Naive B cell (primary cell): ENCODE measurements at regions not wholly inside any gene's neighbourhood (a gene's known extent, or its start where the extent isn't known, plus 50 kb on each side); places are given as distances from the start of the nearest gene placed in this dataset.
A peak's percentile ranks its signal among the peaks of the same experiment; 100 is the strongest.

Experiments used
- ATAC-seq, 2 donors: fragments of 150-1000 bp; cut with Tn5 transposase; 2 replicates each; pipeline ENCODE4 v1.10.0; 2021; ENCODE audit warnings: low read depth in 2 of 2, mild to moderate bottlenecking in 2 of 2, moderate library complexity in 2 of 2
- DNase-seq: peaks from one replicate; pipeline ENCODE4 v3.0.0; 2022
- H3K27ac Mint-ChIP-seq, 6 donors: one replicate each; pipeline ENCODE4 v1.8.0; 2020 to 2022; ENCODE audit warnings: mild to moderate bottlenecking in 6 of 6, mixed read lengths in 6 of 6, moderate library complexity in 5 of 6, inconsistent platforms in 2 of 6
- H3K27me3 Mint-ChIP-seq, 3 donors: one replicate each; pipeline ENCODE4 v1.8.0; 2021 to 2022; ENCODE audit warnings: mixed read lengths in 3 of 3, mild to moderate bottlenecking in 1 of 3
- H3K36me3 Mint-ChIP-seq, 2 donors: one replicate each; pipeline ENCODE4 v1.8.0; 2020 to 2022; ENCODE audit warnings: mixed read lengths in 2 of 2, inconsistent platforms in 1 of 2, mild to moderate bottlenecking in 1 of 2
- H3K4me1 Mint-ChIP-seq, 3 donors: one replicate each; pipeline ENCODE4 v1.8.0; 2020 to 2022; ENCODE audit warnings: mixed read lengths in 3 of 3, inconsistent platforms in 1 of 3, mild to moderate bottlenecking in 1 of 3, moderate library complexity in 1 of 3
- H3K4me3 Mint-ChIP-seq, 8 donors: one replicate each; pipeline ENCODE4 v1.8.0; 2020 to 2022; ENCODE audit warnings: mild to moderate bottlenecking in 8 of 8, mixed read lengths in 8 of 8, moderate library complexity in 8 of 8, inconsistent platforms in 2 of 8
- H3K9me3 Mint-ChIP-seq, 7 donors: one replicate each; pipeline ENCODE4 v1.8.0; 2020 to 2022; ENCODE audit warnings: mixed read lengths in 7 of 7, mild to moderate bottlenecking in 5 of 7, inconsistent platforms in 2 of 7, moderate library complexity in 1 of 7

GRCh38 chr11:109480251-109480650 lies 58.3 kb downstream of the C11orf87 start:
- no peak for DNase-seq
- ATAC-seq: no peak
- Mint-ChIP-seq H3K9me3 (peaks cover 0 to 8% (median 4%) of the 10 kb centered on the region in 7 donors), H3K36me3 (no peaks in the 10 kb centered on the region), H3K4me3 (no peak overlapping the region), H3K4me1 (no peaks in the 10 kb centered on the region), H3K27me3 (no peaks in the 10 kb centered on the region), H3K27ac (no peak overlapping the region)

GRCh38 chr11:109486129-109486528 lies 64.1 kb downstream of the C11orf87 start:
- Mint-ChIP-seq H3K36me3 (no peaks in the 10 kb centered on the region), H3K27me3 (no peaks in the 10 kb centered on the region), H3K4me3 (no peak overlapping the region), H3K4me1 (no peaks in the 10 kb centered on the region), H3K27ac (no peak overlapping the region), H3K9me3 (peaks cover 0 to 14% (median 3%) of the 10 kb centered on the region in 7 donors)
- no peak for ATAC-seq
- DNase-seq: no peak

- no peak overlapping the region for H3K4me3 Mint-ChIP-seq
- DNase-seq (no peak), ATAC-seq (no peak)
- H3K27me3 Mint-ChIP-seq: no peaks in the 10 kb centered on the region
- H3K36me3 Mint-ChIP-seq: no peaks in the 10 kb centered on the region
- no peak overlapping the region for H3K27ac Mint-ChIP-seq
- no peaks in the 10 kb centered on the region for H3K4me1 Mint-ChIP-seq
- peaks cover 0 to 17% (median 3%) of the 10 kb centered on the region in 7 donors for H3K9me3 Mint-ChIP-seq
These were observed 69.1 kb downstream of the C11orf87 start for GRCh38 chr11:109490953-109491635.

GRCh38 chr11:109506115-109506514 lies 84.1 kb downstream of the C11orf87 start:
- peaks cover 0 to 1% (median 0%) of the 10 kb centered on the region in 7 donors for H3K9me3 Mint-ChIP-seq
- H3K27me3 Mint-ChIP-seq: no peaks in the 10 kb centered on the region
- no peak overlapping the region for H3K27ac Mint-ChIP-seq
- ATAC-seq (no peak), DNase-seq (no peak)
- no peaks in the 10 kb centered on the region for H3K36me3 Mint-ChIP-seq
- H3K4me3 Mint-ChIP-seq: no peak overlapping the region
- H3K4me1 Mint-ChIP-seq: no peaks in the 10 kb centered on the region

GRCh38 chr11:109507331-109507730 lies 85.3 kb downstream of the C11orf87 start:
- H3K4me3 Mint-ChIP-seq: no peak overlapping the region

GRCh38 chr11:109507836-109508561 lies 86.0 kb downstream of the C11orf87 start:
- Mint-ChIP-seq H3K4me3 (no peak overlapping the region), H3K9me3 (peaks cover 0 to 2% (median 0%) of the 10 kb centered on the region in 7 donors), H3K27me3 (no peaks in the 10 kb centered on the region), H3K4me1 (no peaks in the 10 kb centered on the region), H3K27ac (no peak overlapping the region), H3K36me3 (no peaks in the 10 kb centered on the region)
- DNase-seq (no peak), ATAC-seq (no peak)

More at GRCh38 chr11:109507331-109507730, 85.3 kb downstream of the C11orf87 start:
- DNase-seq (no peak), ATAC-seq (no peak)
- Mint-ChIP-seq H3K27me3 (no peaks in the 10 kb centered on the region), H3K9me3 (peaks cover 0 to 2% (median 0%) of the 10 kb centered on the region in 7 donors), H3K27ac (no peak overlapping the region), H3K4me1 (no peaks in the 10 kb centered on the region), H3K36me3 (no peaks in the 10 kb centered on the region)

- Mint-ChIP-seq H3K9me3 (peaks cover 0 to 2% (median 0%) of the 10 kb centered on the region in 7 donors), H3K27me3 (no peaks in the 10 kb centered on the region), H3K4me1 (no peaks in the 10 kb centered on the region), H3K27ac (no peak overlapping the region), H3K36me3 (no peaks in the 10 kb centered on the region), H3K4me3 (no peak overlapping the region)
- no peak for DNase-seq
- ATAC-seq: no peak
These were observed 87.0 kb downstream of the C11orf87 start for GRCh38 chr11:109508943-109509342.

GRCh38 chr11:109510316-109510715 lies 88.3 kb downstream of the C11orf87 start:
- Mint-ChIP-seq H3K27ac (no peak overlapping the region), H3K36me3 (no peaks in the 10 kb centered on the region), H3K9me3 (peaks cover 0 to 9% (median 0%) of the 10 kb centered on the region in 7 donors), H3K4me3 (no peak overlapping the region), H3K27me3 (no peaks in the 10 kb centered on the region), H3K4me1 (no peaks in the 10 kb centered on the region)
- DNase-seq (no peak), ATAC-seq (no peak)

- H3K4me3 Mint-ChIP-seq: no peak overlapping the region
- DNase-seq (no peak), ATAC-seq (no peak)
- H3K27me3 Mint-ChIP-seq: no peaks in the 10 kb centered on the region
- H3K4me1 Mint-ChIP-seq: no peaks in the 10 kb centered on the region
- peaks cover 0 to 9% (median under 1%) of the 10 kb centered on the region in 7 donors for H3K9me3 Mint-ChIP-seq
- H3K36me3 Mint-ChIP-seq: no peaks in the 10 kb centered on the region
- no peak overlapping the region for H3K27ac Mint-ChIP-seq
These were observed 89.6 kb downstream of the C11orf87 start for GRCh38 chr11:109511598-109511997.

GRCh38 chr11:109512249-109512648 lies 90.3 kb downstream of the C11orf87 start:
- peaks cover 0 to 9% (median 4%) of the 10 kb centered on the region in 7 donors for H3K9me3 Mint-ChIP-seq
- H3K27ac Mint-ChIP-seq: no peak overlapping the region
- H3K4me1 Mint-ChIP-seq: no peaks in the 10 kb centered on the region
- no peaks in the 10 kb centered on the region for H3K36me3 Mint-ChIP-seq
- H3K27me3 Mint-ChIP-seq: no peaks in the 10 kb centered on the region
- H3K4me3 Mint-ChIP-seq: no peak overlapping the region
- DNase-seq (no peak), ATAC-seq (no peak)

GRCh38 chr11:109512680-109513079 lies 90.7 kb downstream of the C11orf87 start:
- ATAC-seq (no peak), DNase-seq (no peak)
- no peaks in the 10 kb centered on the region for H3K4me1 Mint-ChIP-seq
- no peaks in the 10 kb centered on the region for H3K27me3 Mint-ChIP-seq
- H3K27ac Mint-ChIP-seq: peak overlapping the region in 1 of 6 donors; percentile 13
- peaks cover 0 to 9% (median 4%) of the 10 kb centered on the region in 7 donors for H3K9me3 Mint-ChIP-seq
- H3K36me3 Mint-ChIP-seq: no peaks in the 10 kb centered on the region
- no peak overlapping the region for H3K4me3 Mint-ChIP-seq

- H3K27ac Mint-ChIP-seq: peak overlapping the region in 1 of 6 donors; percentile 2
- ATAC-seq (no peak), DNase-seq (no peak)
- no peaks in the 10 kb centered on the region for H3K27me3 Mint-ChIP-seq
- no peaks in the 10 kb centered on the region for H3K4me1 Mint-ChIP-seq
- H3K36me3 Mint-ChIP-seq: no peaks in the 10 kb centered on the region
- peaks cover 0 to 9% (median 4%) of the 10 kb centered on the region in 7 donors for H3K9me3 Mint-ChIP-seq
- H3K4me3 Mint-ChIP-seq: no peak overlapping the region
These were observed 92.5 kb downstream of the C11orf87 start for GRCh38 chr11:109514313-109515018.

GRCh38 chr11:109519253-109519652 lies 97.3 kb downstream of the C11orf87 start:
- Mint-ChIP-seq H3K4me3 (no peak overlapping the region), H3K4me1 (no peaks in the 10 kb centered on the region), H3K36me3 (no peaks in the 10 kb centered on the region), H3K27ac (no peak overlapping the region), H3K27me3 (no peaks in the 10 kb centered on the region), H3K9me3 (peaks cover 0 to 30% (median 7%) of the 10 kb centered on the region in 7 donors)
- ATAC-seq: no peak
- no peak for DNase-seq
